GM23338 (cell line): ENCODE measurements at regions not wholly inside any gene's neighbourhood (a gene's known extent, or its start where the extent isn't known, plus 50 kb on each side); places are given as distances from the start of the nearest gene placed in this dataset.
A peak's percentile ranks its signal among the peaks of the same experiment; 100 is the strongest.

Experiments
- ATAC-seq: fragments of 200-7000 bp; cut with Tn5 transposase; 3 replicates; pipeline ENCODE4 v1.9.1; 2020
- DNase-seq: peaks from one replicate; pipeline ENCODE4 v3.0.0-alpha.2; 2015; ENCODE audit warnings: low spot score
- H2AFZ ChIP-seq: fragments of 200-600 bp; sonication (generic); 2 replicates; pipeline ENCODE4 v1.8.0; 2016; ENCODE audit warnings: antibody characterized with exemption, mild to moderate bottlenecking, moderate library complexity
- H3F3A ChIP-seq: fragments of 200-600 bp; sonication (generic); replicated peaks from 2 replicates; pipeline ENCODE4 v1.8.0; 2017; ENCODE audit warnings: antibody characterized with exemption, mixed run types, low read depth
- H3K27ac ChIP-seq: fragments of 200-600 bp; sonication (generic); 2 replicates; pipeline ENCODE4 v1.6.1; 2016; ENCODE audit warnings: low read depth
- H3K27me3 ChIP-seq: fragments of 200-600 bp; sonication (generic); 2 replicates; pipeline ENCODE4 v1.8.0; 2016; ENCODE audit warnings: mild to moderate bottlenecking, mixed run types, moderate library complexity; ENCODE audit not compliant: insufficient read depth
- H3K36me3 ChIP-seq: fragments of 200-600 bp; sonication (generic); 2 replicates; pipeline ENCODE4 v1.8.0; 2016; ENCODE audit warnings: mild to moderate bottlenecking; ENCODE audit not compliant: insufficient read depth
- H3K4me1 ChIP-seq: fragments of 200-600 bp; sonication (generic); 2 replicates; pipeline ENCODE4 v1.8.0; 2016; ENCODE audit warnings: mild to moderate bottlenecking, moderate library complexity; ENCODE audit not compliant: insufficient read depth
- H3K4me2 ChIP-seq: fragments of 200-600 bp; sonication (generic); 2 replicates; pipeline ENCODE4 v1.7.1; 2017; ENCODE audit warnings: mixed run types
- H3K4me3 ChIP-seq: fragments of 200-600 bp; sonication (generic); 2 replicates; pipeline ENCODE4 v1.6.1; 2016; ENCODE audit warnings: mixed run types
- H3K79me2 ChIP-seq: fragments of 200-600 bp; sonication (generic); replicated peaks from 2 replicates; pipeline ENCODE4 v1.8.0; 2017; ENCODE audit warnings: mild to moderate bottlenecking; ENCODE audit not compliant: insufficient read depth
- H3K9me2 ChIP-seq: fragments of 200-600 bp; sonication (generic); 2 replicates; pipeline ENCODE4 v1.8.0; 2017; ENCODE audit not compliant: insufficient read depth
- H4K20me1 ChIP-seq: fragments of 200-600 bp; sonication (generic); replicated peaks from 2 replicates; pipeline ENCODE4 v1.8.0; 2017; ENCODE audit warnings: mild to moderate bottlenecking; ENCODE audit not compliant: insufficient read depth
- H3K27ac Mint-ChIP-seq: 2 replicates; pipeline ENCODE4 v1.8.0; 2020; ENCODE audit warnings: inconsistent platforms, mild to moderate bottlenecking, moderate library complexity, mixed read lengths
- H3K27me3 Mint-ChIP-seq: 3 replicates; pipeline ENCODE4 v1.8.0; 2022; ENCODE audit warnings: low read depth, mild to moderate bottlenecking, moderate library complexity, mixed read lengths, inconsistent platforms; ENCODE audit not compliant: insufficient read depth, poor library complexity
- H3K36me3 Mint-ChIP-seq: 3 replicates; pipeline ENCODE4 v1.8.0; 2021; ENCODE audit warnings: low read depth, mild to moderate bottlenecking, inconsistent platforms, moderate library complexity, mixed read lengths
- H3K4me1 Mint-ChIP-seq: 3 replicates; pipeline ENCODE4 v1.8.0; 2020; ENCODE audit warnings: mild to moderate bottlenecking, inconsistent platforms, mixed read lengths
- H3K4me3 Mint-ChIP-seq: 3 replicates; pipeline ENCODE4 v1.8.0; 2021; ENCODE audit warnings: moderate library complexity, mild to moderate bottlenecking, inconsistent platforms, mixed read lengths
- H3K9me3 Mint-ChIP-seq: 3 replicates; pipeline ENCODE4 v1.8.0; 2020; ENCODE audit warnings: moderate library complexity, mild to moderate bottlenecking, inconsistent platforms, mixed read lengths
- CTCF ChIP-seq, 2 experiments: fragments of 200-600 bp in 1 of 2; sonication (generic) in 1 of 2; conservative IDR thresholded peaks; 2 replicates each; pipeline versions ENCODE4 v1.5.1 to v1.6.1; 2016 to 2017; ENCODE audit warnings: antibody characterized with exemption in 2 of 2, low read depth in 2 of 2, mild to moderate bottlenecking in 2 of 2, moderate library complexity in 1 of 2
- EZH2 ChIP-seq: fragments of 200-600 bp; sonication (generic); IDR thresholded peaks from one replicate; pipeline ENCODE4 v1.8.0; 2017; ENCODE audit warnings: antibody characterized with exemption, mild to moderate bottlenecking, low read depth; ENCODE audit not compliant: unreplicated experiment
- EZH2phosphoT487 ChIP-seq: fragments of 200-600 bp; sonication (generic); IDR thresholded peaks from one replicate; pipeline ENCODE4 v1.8.1; 2018; ENCODE audit warnings: antibody characterized with exemption; ENCODE audit not compliant: unreplicated experiment
- NANOG ChIP-seq: IDR thresholded peaks from 2 replicates; pipeline ENCODE4 v1.6.1; 2016; ENCODE audit warnings: antibody characterized with exemption, borderline replicate concordance
- POLR2AphosphoS5 ChIP-seq: IDR thresholded peaks from 2 replicates; pipeline ENCODE4 v1.6.1; 2016; ENCODE audit warnings: antibody characterized with exemption, low read depth
- REST ChIP-seq: IDR thresholded peaks from one replicate; pipeline ENCODE4 v1.6.1; 2018; ENCODE audit warnings: antibody characterized with exemption; ENCODE audit not compliant: unreplicated experiment
- STAT1 ChIP-seq: IDR thresholded peaks from one replicate; pipeline ENCODE4 v1.6.1; 2016; ENCODE audit warnings: antibody characterized with exemption; ENCODE audit not compliant: unreplicated experiment
- ZNF114 ChIP-seq: fragments of 250-450 bp; sonication (Bioruptor Pico); IDR thresholded peaks from 2 replicates; pipeline ENCODE4 v1.5.0; 2020; ENCODE audit warnings: mild to moderate bottlenecking, moderate library complexity
- ZNF462 ChIP-seq: fragments of 250-450 bp; sonication (Bioruptor Pico); IDR thresholded peaks from 2 replicates; pipeline ENCODE4 v1.5.0; 2020; ENCODE audit warnings: mild to moderate bottlenecking, moderate library complexity

GRCh38 chr2:74759986-74760385, 73.9 kb upstream of the HK2 start (continued):
- TF ChIP-seq CTCF (conservative IDR thresholded peaks at IDR 0.05; ENCODE audit: low read depth in 2 of 2), result no peak

GRCh38 chr2:74760875-74761630, 72.9 kb upstream of the HK2 start:
- H2AFZ ChIP-seq, result peak overlapping the region; percentile 23; the same call in 1 of the 2 replicates
- no peaks in the 10 kb centered on the region for H3K36me3 ChIP-seq
- Mint-ChIP-seq H3K27ac (no peak overlapping the region), H3K36me3 (peaks cover 10% of the 10 kb centered on the region), H3K9me3 (peaks cover 16% of the 10 kb centered on the region), H3K4me3 (no peak overlapping the region), H3K27me3 (peaks cover 6% of the 10 kb centered on the region), H3K4me1 (peaks cover 17% of the 10 kb centered on the region)
- TF ChIP-seq REST, result no peak
- no peak for TF ChIP-seq EZH2
- no peak for TF ChIP-seq NANOG
- no peak for TF ChIP-seq POLR2AphosphoS5
- no peak for TF ChIP-seq EZH2phosphoT487
- TF ChIP-seq CTCF (conservative IDR thresholded peaks at IDR 0.05; ENCODE audit: low read depth in 2 of 2), result no peak
- TF ChIP-seq ZNF114 (CRISPR knock-in tag), result no peak
- no peak for TF ChIP-seq ZNF462
- TF ChIP-seq STAT1, result no peak
- no peak overlapping the region for H3K4me2 ChIP-seq
- H4K20me1 ChIP-seq, result no peaks in the 10 kb centered on the region
- no peaks in the 10 kb centered on the region for H3F3A ChIP-seq
- no peak overlapping the region for H3K4me3 ChIP-seq
- H3K4me1 ChIP-seq, result peaks cover 12% of the 10 kb centered on the region; the same call in 1 of the 2 replicates
- H3K9me2 ChIP-seq, result no peaks in the 10 kb centered on the region
- H3K79me2 ChIP-seq, result no peaks in the 10 kb centered on the region
- H3K27me3 ChIP-seq, result no peaks in the 10 kb centered on the region
- no peak for DNase-seq
- ATAC-seq, result no peak
- no peak overlapping the region for H3K27ac ChIP-seq
